ENCODE measurements at regions not wholly inside any gene's neighbourhood (a gene's known extent, or its start where the extent isn't known, plus 50 kb on each side); places are given as distances from the start of the nearest gene placed in this dataset.

DNA sequence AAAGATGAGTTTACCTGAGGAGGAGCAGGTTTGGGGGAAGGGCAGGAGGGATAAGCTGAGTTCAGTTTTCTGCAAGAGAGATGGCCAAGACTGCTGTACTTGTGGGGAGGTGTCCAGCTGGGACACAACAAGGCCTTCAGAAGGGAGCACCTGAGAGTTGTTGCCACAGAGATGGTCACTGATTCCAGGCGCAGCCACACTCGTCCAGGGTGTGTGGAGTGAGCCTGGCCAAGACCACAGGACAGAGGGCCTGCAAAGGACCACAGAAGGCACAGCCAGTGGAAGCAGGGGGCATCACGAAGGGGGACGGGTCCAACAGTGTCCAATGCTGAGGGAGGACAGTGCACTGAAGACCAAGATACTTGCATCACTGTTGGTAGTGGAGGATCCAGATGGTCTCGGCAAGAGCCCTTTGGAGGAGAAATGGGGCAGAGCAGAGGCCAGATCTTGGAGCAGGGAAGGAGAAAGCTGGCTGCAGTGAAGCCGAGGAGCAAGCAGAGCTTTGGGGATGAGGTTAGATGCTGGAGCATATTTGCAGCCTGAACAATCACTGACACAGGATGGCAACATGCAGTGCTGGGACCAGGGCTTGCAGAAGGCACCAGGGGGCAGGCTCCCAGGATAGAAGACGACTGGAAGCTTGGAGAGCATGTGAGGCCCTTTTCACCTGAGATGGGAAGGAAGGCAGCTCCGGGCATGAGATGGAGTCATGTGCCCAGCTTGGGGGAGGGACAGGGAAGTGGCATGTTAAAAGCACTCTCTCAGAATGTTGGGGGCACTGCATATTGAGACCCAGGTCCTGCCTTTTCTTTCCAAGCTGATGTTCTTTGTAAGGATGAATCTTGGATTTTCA, 214.0 kb downstream of the CYP26B1 start:
- Histone ChIP-seq H2AK5ac (ENCODE audit: low read length) (no peak overlapping the region), H3K23ac (ENCODE audit: low read length) (no peak overlapping the region), H3K27me3 (ENCODE audit: insufficient read depth, low read length) (no peaks in the 10 kb centered on the region), H3K4ac (ENCODE audit: low read depth, low read length) (no peak overlapping the region), H2AFZ (ENCODE audit: insufficient read depth, low read length, poor library complexity) (no peak overlapping the region), H3K18ac (ENCODE audit: low read length) (no peak overlapping the region), H3K36me3 (ENCODE audit: control insufficient read depth in 1 of 2, insufficient read depth in 2 of 2, low read length in 2 of 2) (no peaks in the 10 kb centered on the region), H3K9me3 (ENCODE audit: insufficient read depth, low read depth, low read length) (no peaks in the 10 kb centered on the region), H3K4me3 (ENCODE audit: low read depth, low read length) (no peak overlapping the region), H3K79me2 (ENCODE audit: control insufficient read depth, insufficient read depth, low read length, poor library complexity) (no peaks in the 10 kb centered on the region), H2BK120ac (ENCODE audit: insufficient read depth, low read length, poor library complexity) (no peak overlapping the region), H3K9ac (ENCODE audit: low read length) (no peak overlapping the region), H3K79me1 (ENCODE audit: low read length) (no peaks in the 10 kb centered on the region), H3K14ac (ENCODE audit: low read length) (no peak overlapping the region), H4K91ac (ENCODE audit: low read depth, low read length) (no peak overlapping the region), H3K27ac (ENCODE audit: low read depth, low read length) (no peak overlapping the region), H4K8ac (ENCODE audit: low read depth, low read length) (no peak overlapping the region), H3K4me1 (ENCODE audit: control insufficient read depth in 1 of 2, insufficient read depth in 2 of 2, low read length in 2 of 2) (no peaks in the 10 kb centered on the region), H4K12ac (ENCODE audit: low read depth, low read length) (no peak overlapping the region), H2BK12ac (ENCODE audit: low read length) (no peak overlapping the region), H2BK5ac (ENCODE audit: low read depth, low read length, poor library complexity) (no peak overlapping the region), H3K4me2 (ENCODE audit: low read length) (no peak overlapping the region)
- no CpG with 5 or more reads among the region's 8 CpGs for WGBS (ENCODE audit: extremely low coverage, insufficient coverage, insufficient read length)
- peak; percentile 38 to 53 for DNase-seq

DNA sequence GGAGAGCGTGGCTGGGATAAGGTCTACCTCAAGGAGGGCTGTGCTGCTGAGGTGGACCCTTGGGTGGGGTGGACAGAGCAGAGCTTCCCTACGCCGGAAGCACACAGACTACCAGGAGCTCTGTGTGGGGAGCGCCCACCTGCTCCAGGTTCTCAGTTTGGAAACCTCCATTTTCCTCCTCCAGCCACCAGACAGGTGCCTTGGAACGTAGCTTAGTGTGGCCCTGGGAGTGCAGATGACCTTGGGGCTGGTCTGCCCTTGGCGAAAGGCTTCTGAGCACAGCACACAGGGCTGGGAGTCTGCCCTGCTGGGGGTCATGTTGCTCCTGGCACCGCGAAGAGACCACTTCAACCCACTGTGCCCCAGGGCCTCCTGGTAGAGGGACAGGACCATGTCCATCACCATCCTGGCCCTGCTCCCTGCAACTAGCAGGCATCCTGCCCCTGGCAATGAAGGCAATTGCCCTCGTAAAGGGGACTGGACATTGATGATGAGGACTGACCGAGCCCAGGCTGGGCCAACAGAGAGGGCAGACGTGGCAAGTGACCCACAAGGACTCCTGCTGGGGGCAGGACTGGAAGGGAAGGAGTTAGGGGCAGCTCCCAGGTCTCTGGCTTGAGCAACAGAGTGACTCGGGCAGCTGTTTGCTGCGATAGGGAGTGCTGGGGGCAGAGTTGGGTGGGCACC, 214.7 kb downstream of the CYP26B1 start:
- no CpG with 5 or more reads among the region's 13 CpGs for WGBS (ENCODE audit: extremely low coverage, insufficient coverage, insufficient read length)
- no peak overlapping the region for H2BK5ac ChIP-seq (ENCODE audit: low read depth, low read length, poor library complexity)
- H3K4me2 ChIP-seq (ENCODE audit: low read length), result no peak overlapping the region
- H2BK12ac ChIP-seq (ENCODE audit: low read length), result no peak overlapping the region
- H3K14ac ChIP-seq (ENCODE audit: low read length), result no peak overlapping the region
- no peaks in the 10 kb centered on the region for H3K27me3 ChIP-seq (ENCODE audit: insufficient read depth, low read length)
- no peak overlapping the region for H3K9ac ChIP-seq (ENCODE audit: low read length)
- H2AFZ ChIP-seq (ENCODE audit: insufficient read depth, low read length, poor library complexity), result no peak overlapping the region
- DNase-seq, result no peak
- H4K8ac ChIP-seq (ENCODE audit: low read depth, low read length), result no peak overlapping the region
- no peak overlapping the region for H3K27ac ChIP-seq (ENCODE audit: low read depth, low read length)
- H3K23ac ChIP-seq (ENCODE audit: low read length), result no peak overlapping the region
- H2AK5ac ChIP-seq (ENCODE audit: low read length), result no peak overlapping the region
- no peaks in the 10 kb centered on the region for H3K79me1 ChIP-seq (ENCODE audit: low read length)
- no peak overlapping the region for H3K4me3 ChIP-seq (ENCODE audit: low read depth, low read length)
- H3K18ac ChIP-seq (ENCODE audit: low read length), result no peak overlapping the region
- H4K12ac ChIP-seq (ENCODE audit: low read depth, low read length), result no peak overlapping the region
- no peak overlapping the region for H2BK120ac ChIP-seq (ENCODE audit: insufficient read depth, low read length, poor library complexity)
- no peaks in the 10 kb centered on the region for H3K4me1 ChIP-seq (ENCODE audit: control insufficient read depth in 1 of 2, insufficient read depth in 2 of 2, low read length in 2 of 2)
- no peaks in the 10 kb centered on the region for H3K36me3 ChIP-seq (ENCODE audit: control insufficient read depth in 1 of 2, insufficient read depth in 2 of 2, low read length in 2 of 2)
- H3K4ac ChIP-seq (ENCODE audit: low read depth, low read length), result no peak overlapping the region
- no peak overlapping the region for H4K91ac ChIP-seq (ENCODE audit: low read depth, low read length)
- H3K9me3 ChIP-seq (ENCODE audit: insufficient read depth, low read depth, low read length), result no peaks in the 10 kb centered on the region
- H3K79me2 ChIP-seq (ENCODE audit: control insufficient read depth, insufficient read depth, low read length, poor library complexity), result no peaks in the 10 kb centered on the region

DNA sequence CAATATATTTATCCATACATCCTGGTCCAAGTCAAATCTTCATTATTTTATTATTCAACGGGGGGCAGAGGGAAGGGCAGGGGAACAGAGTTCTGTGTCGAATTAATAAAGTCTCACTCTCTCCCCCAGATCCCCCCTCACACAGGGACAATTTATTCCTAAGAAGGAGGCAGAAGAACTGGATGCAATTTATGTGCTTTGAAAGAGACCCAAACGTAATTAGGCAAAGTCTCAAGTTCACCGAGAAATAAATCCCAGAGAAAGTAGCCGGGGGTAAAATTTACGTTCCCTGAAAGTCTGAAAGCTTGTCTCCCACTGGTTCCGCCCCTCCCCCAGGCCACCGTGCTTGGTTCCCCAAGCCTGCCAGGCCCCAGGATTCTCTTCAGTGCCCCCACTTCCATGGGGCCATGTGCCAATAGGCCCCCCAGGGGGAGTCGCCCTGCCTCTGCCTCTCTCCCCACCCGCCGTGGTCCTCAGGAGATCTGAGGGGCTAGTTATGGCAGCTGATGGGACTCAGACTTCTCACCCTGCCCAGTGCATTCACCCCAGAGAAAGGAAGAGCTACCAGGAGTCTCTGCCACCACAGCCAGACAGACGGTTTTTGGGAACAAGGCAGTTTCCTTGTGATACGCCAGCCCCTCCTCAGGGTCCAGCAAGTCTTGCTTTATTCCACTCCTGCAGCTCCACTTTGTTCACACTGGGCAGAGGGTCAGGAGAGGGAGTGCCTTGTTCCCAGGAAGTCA, 215.5 kb downstream of the CYP26B1 start:
- Histone ChIP-seq H4K8ac (ENCODE audit: low read depth, low read length) (no peak overlapping the region), H3K4me2 (ENCODE audit: low read length) (no peak overlapping the region), H3K4ac (ENCODE audit: low read depth, low read length) (no peak overlapping the region), H3K9ac (ENCODE audit: low read length) (no peak overlapping the region), H3K4me3 (ENCODE audit: low read depth, low read length) (no peak overlapping the region), H3K36me3 (ENCODE audit: control insufficient read depth in 1 of 2, insufficient read depth in 2 of 2, low read length in 2 of 2) (no peaks in the 10 kb centered on the region), H2AK5ac (ENCODE audit: low read length) (no peak overlapping the region), H3K79me1 (ENCODE audit: low read length) (no peaks in the 10 kb centered on the region), H2BK120ac (ENCODE audit: insufficient read depth, low read length, poor library complexity) (no peak overlapping the region), H2BK12ac (ENCODE audit: low read length) (no peak overlapping the region), H3K79me2 (ENCODE audit: control insufficient read depth, insufficient read depth, low read length, poor library complexity) (no peaks in the 10 kb centered on the region), H3K18ac (ENCODE audit: low read length) (no peak overlapping the region), H3K14ac (ENCODE audit: low read length) (no peak overlapping the region), H3K4me1 (ENCODE audit: control insufficient read depth in 1 of 2, insufficient read depth in 2 of 2, low read length in 2 of 2) (no peaks in the 10 kb centered on the region), H3K27me3 (ENCODE audit: insufficient read depth, low read length) (no peaks in the 10 kb centered on the region), H3K23ac (ENCODE audit: low read length) (no peak overlapping the region), H2AFZ (ENCODE audit: insufficient read depth, low read length, poor library complexity) (no peak overlapping the region), H4K91ac (ENCODE audit: low read depth, low read length) (no peak overlapping the region), H3K27ac (ENCODE audit: low read depth, low read length) (no peak overlapping the region), H4K12ac (ENCODE audit: low read depth, low read length) (no peak overlapping the region), H3K9me3 (ENCODE audit: insufficient read depth, low read depth, low read length) (no peaks in the 10 kb centered on the region), H2BK5ac (ENCODE audit: low read depth, low read length, poor library complexity) (no peak overlapping the region)
- DNase-seq, result no peak
- WGBS (ENCODE audit: extremely low coverage, insufficient coverage, insufficient read length), result no CpG with 5 or more reads among the region's 13 CpGs

DNA sequence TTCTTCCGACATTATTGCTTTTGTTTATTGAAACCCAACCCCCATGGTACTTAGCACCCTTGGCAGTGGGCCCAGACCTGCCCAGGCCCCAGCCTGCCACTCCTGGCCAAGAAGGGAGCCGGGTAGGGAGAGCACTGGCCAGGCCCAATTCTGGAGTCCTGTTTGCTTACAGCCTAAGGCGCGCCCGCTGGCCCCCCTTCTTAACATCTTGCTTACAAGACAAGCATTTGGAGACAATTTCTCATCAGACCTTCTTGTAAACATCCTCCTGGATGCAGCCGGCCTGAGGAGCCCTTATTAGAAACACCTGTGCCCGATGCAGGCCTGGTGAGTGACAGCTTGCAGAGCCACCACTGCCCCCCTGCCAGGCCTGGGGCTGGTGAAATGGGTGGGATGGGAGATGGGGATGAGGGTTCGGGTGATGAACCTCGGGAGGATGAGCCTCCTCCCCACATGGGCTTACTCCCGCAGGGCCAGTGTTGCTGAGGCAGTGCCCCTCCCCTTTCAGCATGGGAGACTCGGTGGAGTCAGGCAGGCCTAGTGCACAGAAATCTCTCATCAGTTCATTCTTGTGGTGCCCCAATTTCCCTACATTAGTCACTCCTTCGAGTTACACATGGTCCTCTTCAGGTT, 217.5 kb downstream of the CYP26B1 start:
- no peak overlapping the region for H4K8ac ChIP-seq (ENCODE audit: low read depth, low read length)
- no peak overlapping the region for H2AFZ ChIP-seq (ENCODE audit: insufficient read depth, low read length, poor library complexity)
- H4K91ac ChIP-seq (ENCODE audit: low read depth, low read length), result no peak overlapping the region
- H3K79me2 ChIP-seq (ENCODE audit: control insufficient read depth, insufficient read depth, low read length, poor library complexity), result no peaks in the 10 kb centered on the region
- no peak overlapping the region for H3K4me3 ChIP-seq (ENCODE audit: low read depth, low read length)
- H3K4ac ChIP-seq (ENCODE audit: low read depth, low read length), result no peak overlapping the region
- no peaks in the 10 kb centered on the region for H3K36me3 ChIP-seq (ENCODE audit: control insufficient read depth in 1 of 2, insufficient read depth in 2 of 2, low read length in 2 of 2)
- H3K9ac ChIP-seq (ENCODE audit: low read length), result no peak overlapping the region
- H3K4me1 ChIP-seq (ENCODE audit: control insufficient read depth in 1 of 2, insufficient read depth in 2 of 2, low read length in 2 of 2), result peaks cover 7 to 9% of the 10 kb centered on the region in 2 experiments
- no peaks in the 10 kb centered on the region for H3K9me3 ChIP-seq (ENCODE audit: insufficient read depth, low read depth, low read length)
- no peak overlapping the region for H2AK5ac ChIP-seq (ENCODE audit: low read length)
- no peak overlapping the region for H2BK120ac ChIP-seq (ENCODE audit: insufficient read depth, low read length, poor library complexity)
- H3K79me1 ChIP-seq (ENCODE audit: low read length), result peaks cover 5% of the 10 kb centered on the region
- H3K23ac ChIP-seq (ENCODE audit: low read length), result no peak overlapping the region
- DNase-seq, result no peak
- no peak overlapping the region for H3K18ac ChIP-seq (ENCODE audit: low read length)
- no peak overlapping the region for H2BK5ac ChIP-seq (ENCODE audit: low read depth, low read length, poor library complexity)
- H4K12ac ChIP-seq (ENCODE audit: low read depth, low read length), result no peak overlapping the region
- H2BK12ac ChIP-seq (ENCODE audit: low read length), result no peak overlapping the region
- no peak overlapping the region for H3K14ac ChIP-seq (ENCODE audit: low read length)
- no peak overlapping the region for H3K27ac ChIP-seq (ENCODE audit: low read depth, low read length)
- H3K27me3 ChIP-seq (ENCODE audit: insufficient read depth, low read length), result no peaks in the 10 kb centered on the region
- no peak overlapping the region for H3K4me2 ChIP-seq (ENCODE audit: low read length)
- no CpG with 5 or more reads among the region's 12 CpGs for whole genome bisulfite sequencing (ENCODE audit: extremely low coverage, insufficient coverage, insufficient read length)
